Keratinocyte (primary cell): ENCODE measurements at regions not wholly inside any gene's neighbourhood (a gene's known extent, or its start where the extent isn't known, plus 50 kb on each side); places are given as distances from the start of the nearest gene placed in this dataset.

Source experiments
- DNase-seq: peaks from one replicate; pipeline ENCODE4 v3.0.0-alpha.2; 2011; ENCODE audit warnings: low read depth, missing footprints, low spot score
- FAIRE-seq: peaks from 2 replicates; lab custom pipeline; 2011; peaks lifted over from hg19 to GRCh38; lab: Jason Lieb, UNC
- H2AFZ ChIP-seq: 2 replicates; pipeline ENCODE4 v1.6.0; 2012; ENCODE audit warnings: low read length, control low read depth, inconsistent platforms; ENCODE audit not compliant: control insufficient read depth
- H3K27ac ChIP-seq: 2 replicates; pipeline ENCODE4 v1.5.1; 2011; ENCODE audit warnings: low read length; ENCODE audit not compliant: control insufficient read depth, insufficient read depth
- H3K27me3 ChIP-seq: 3 replicates; pipeline ENCODE4 v1.6.0; 2011; ENCODE audit warnings: low read length; ENCODE audit not compliant: control insufficient read depth, insufficient read depth; ENCODE audit errors: extremely low read depth
- H3K36me3 ChIP-seq, 2 experiments: 2 replicates in 1 of 2; 3 replicates in 1 of 2; pipeline ENCODE4 v1.5.1; 2011; ENCODE audit warnings: low read length in 2 of 2, mild to moderate bottlenecking in 1 of 2; ENCODE audit not compliant: control insufficient read depth in 2 of 2, insufficient read depth in 2 of 2; ENCODE audit errors: extremely low read depth in 1 of 2
- H3K4me1 ChIP-seq: 3 replicates; pipeline ENCODE4 v1.5.1; 2011; ENCODE audit warnings: low read length; ENCODE audit not compliant: control insufficient read depth, insufficient read depth; ENCODE audit errors: extremely low read depth
- H3K4me2 ChIP-seq: 3 replicates; pipeline ENCODE4 v1.6.0; 2011; ENCODE audit warnings: low read depth, low read length; ENCODE audit not compliant: control insufficient read depth, insufficient read depth; ENCODE audit errors: extremely low read depth
- H3K4me3 ChIP-seq, 3 experiments: fragments of 200-600 bp in 1 of 3; sonication (generic) in 1 of 3; 2 replicates in 2 of 3; 3 replicates in 1 of 3; pipeline ENCODE4 v1.5.1; 2011 to 2016; ENCODE audit warnings: low read length in 3 of 3, mild to moderate bottlenecking in 3 of 3, control low read depth in 2 of 3, inconsistent platforms in 1 of 3, low read depth in 1 of 3, mixed read lengths in 1 of 3, mixed run types in 1 of 3, moderate library complexity in 1 of 3; ENCODE audit not compliant: control insufficient read depth in 2 of 3, insufficient read depth in 2 of 3; ENCODE audit errors: extremely low read depth in 1 of 3
- H3K79me2 ChIP-seq: 2 replicates; pipeline ENCODE4 v1.6.0; 2012; ENCODE audit warnings: low read length; ENCODE audit not compliant: control insufficient read depth, insufficient read depth
- H3K9ac ChIP-seq: 3 replicates; pipeline ENCODE4 v1.6.0; 2011; ENCODE audit warnings: low read length; ENCODE audit not compliant: control insufficient read depth, insufficient read depth; ENCODE audit errors: extremely low read depth
- H3K9me1 ChIP-seq: 3 replicates; pipeline ENCODE4 v1.6.0; 2011; ENCODE audit warnings: low read length; ENCODE audit not compliant: control insufficient read depth, insufficient read depth; ENCODE audit errors: extremely low read depth
- H3K9me3 ChIP-seq: 2 replicates; pipeline ENCODE4 v1.5.1; 2012; ENCODE audit warnings: low read depth, low read length; ENCODE audit not compliant: control insufficient read depth
- H4K20me1 ChIP-seq: 3 replicates; pipeline ENCODE4 v1.6.0; 2011; ENCODE audit warnings: low read length; ENCODE audit not compliant: control insufficient read depth, insufficient read depth; ENCODE audit errors: extremely low read depth
- EZH2 ChIP-seq: IDR thresholded peaks from one replicate; pipeline ENCODE4 v1.6.1; 2012; ENCODE audit warnings: inconsistent platforms, mild to moderate bottlenecking, low read length, moderate library complexity
- dilution Hi-C: fragments of 300-500 bp; cut with MboI; formaldehyde crosslinking; loops from one replicate; pipeline ENCODE4 v1.7.0; 2020; ENCODE audit warnings: low sequenced_read_pairs; ENCODE audit not compliant: extremely low pct_ligation_motif_present
- TF ChIP-seq, protein P1 (sequence below), 3 experiments: IDR thresholded peaks in 1 of 3; conservative IDR thresholded peaks in 1 of 3; optimal IDR thresholded peaks in 1 of 3; 2 replicates in 2 of 3; 3 replicates in 1 of 3; pipeline versions ENCODE3 to v1.5.1; 2011; ENCODE audit warnings: low read length in 3 of 3, mild to moderate bottlenecking in 3 of 3, moderate library complexity in 2 of 3, control low read depth in 1 of 3, inconsistent platforms in 1 of 3; ENCODE audit not compliant: insufficient read depth in 2 of 3; ENCODE audit errors: extremely low read depth in 1 of 3

DNA sequence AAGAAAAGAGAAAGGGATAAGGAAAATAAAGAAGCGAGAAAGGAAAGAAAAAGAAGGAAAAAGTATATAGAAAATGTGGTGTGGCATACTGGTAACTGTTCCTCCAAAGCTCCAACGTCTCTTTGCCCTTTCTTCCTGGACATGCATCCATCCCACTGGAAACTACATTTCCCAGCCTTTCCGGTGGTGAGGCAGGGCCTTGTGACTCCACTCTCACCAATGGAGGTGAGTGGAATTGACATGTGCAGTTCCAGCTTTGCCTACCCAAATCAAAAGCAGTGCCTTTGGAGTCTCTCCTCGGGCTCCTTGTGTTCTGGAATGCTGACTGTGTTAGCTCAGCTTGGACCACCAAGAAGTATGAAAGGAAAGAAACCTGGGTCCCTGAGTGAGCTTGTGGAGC is 161.2 kb downstream of the KCNA5 start:
- dilution Hi-C loops, result no loop called here
- Histone ChIP-seq H3K4me3 (no peak overlapping the region), H3K9ac (no peak overlapping the region), H3K27ac (no peak overlapping the region), H3K9me1 (no peaks in the 10 kb centered on the region), H3K27me3 (peaks cover 1% of the 10 kb centered on the region), H2AFZ (no peak overlapping the region), H4K20me1 (no peaks in the 10 kb centered on the region), H3K4me1 (no peaks in the 10 kb centered on the region), H3K9me3 (no peaks in the 10 kb centered on the region), H3K36me3 (no peaks in the 10 kb centered on the region), H3K4me2 (no peak overlapping the region), H3K79me2 (no peaks in the 10 kb centered on the region)
- TF ChIP-seq EZH2, result no peak
- TF ChIP-seq, protein P1, sequence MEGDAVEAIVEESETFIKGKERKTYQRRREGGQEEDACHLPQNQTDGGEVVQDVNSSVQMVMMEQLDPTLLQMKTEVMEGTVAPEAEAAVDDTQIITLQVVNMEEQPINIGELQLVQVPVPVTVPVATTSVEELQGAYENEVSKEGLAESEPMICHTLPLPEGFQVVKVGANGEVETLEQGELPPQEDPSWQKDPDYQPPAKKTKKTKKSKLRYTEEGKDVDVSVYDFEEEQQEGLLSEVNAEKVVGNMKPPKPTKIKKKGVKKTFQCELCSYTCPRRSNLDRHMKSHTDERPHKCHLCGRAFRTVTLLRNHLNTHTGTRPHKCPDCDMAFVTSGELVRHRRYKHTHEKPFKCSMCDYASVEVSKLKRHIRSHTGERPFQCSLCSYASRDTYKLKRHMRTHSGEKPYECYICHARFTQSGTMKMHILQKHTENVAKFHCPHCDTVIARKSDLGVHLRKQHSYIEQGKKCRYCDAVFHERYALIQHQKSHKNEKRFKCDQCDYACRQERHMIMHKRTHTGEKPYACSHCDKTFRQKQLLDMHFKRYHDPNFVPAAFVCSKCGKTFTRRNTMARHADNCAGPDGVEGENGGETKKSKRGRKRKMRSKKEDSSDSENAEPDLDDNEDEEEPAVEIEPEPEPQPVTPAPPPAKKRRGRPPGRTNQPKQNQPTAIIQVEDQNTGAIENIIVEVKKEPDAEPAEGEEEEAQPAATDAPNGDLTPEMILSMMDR (optimal IDR thresholded peaks at IDR 0.05 in 1 of 3, IDR thresholded peaks at IDR 0.05 in 1 of 3, conservative IDR thresholded peaks at IDR 0.05 in 1 of 3; ENCODE audit: extremely low read depth in 1 of 3, insufficient read depth in 2 of 3, low read length in 3 of 3), result no peak
- no peak for DNase-seq
- FAIRE-seq, result no peak

DNA sequence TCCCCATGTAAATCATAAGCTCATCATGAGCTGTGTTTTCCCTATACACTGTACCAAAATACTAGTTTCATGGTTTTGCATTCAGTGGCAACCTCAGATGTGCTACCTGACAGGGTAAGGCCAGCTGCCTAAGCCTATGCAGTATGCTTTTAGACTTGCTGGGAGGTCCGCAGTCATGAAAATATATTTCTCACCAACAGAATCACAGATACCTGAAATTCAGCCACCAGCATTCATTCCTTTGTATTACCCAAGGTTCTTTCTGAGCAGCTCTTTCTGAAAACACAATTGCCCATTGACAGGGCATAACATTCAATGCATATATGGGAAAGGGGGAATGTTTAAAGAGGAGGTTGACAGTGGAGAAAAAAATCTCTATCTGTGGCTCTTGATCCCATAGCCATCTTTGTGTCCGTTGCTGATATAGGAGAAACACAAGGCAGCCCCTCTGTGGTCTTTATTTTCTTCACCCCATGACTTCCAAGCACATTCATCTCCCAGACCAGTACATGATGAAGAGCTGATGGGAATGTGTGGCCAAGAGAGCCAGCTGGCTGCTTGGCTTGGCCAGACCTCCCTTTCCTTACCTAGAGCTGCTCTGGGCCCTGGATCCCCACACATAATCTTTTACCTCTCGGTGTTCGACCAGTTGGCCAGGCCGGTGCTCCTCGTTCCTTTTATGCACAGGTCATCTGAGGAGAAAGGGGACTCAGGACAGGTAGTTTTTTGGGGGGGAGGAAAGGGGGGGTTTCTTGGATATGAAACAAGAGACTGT is 162.9 kb downstream of the KCNA5 start:
- TF ChIP-seq, protein P1 (optimal IDR thresholded peaks at IDR 0.05 in 1 of 3, IDR thresholded peaks at IDR 0.05 in 1 of 3, conservative IDR thresholded peaks at IDR 0.05 in 1 of 3; ENCODE audit: extremely low read depth in 1 of 3, insufficient read depth in 2 of 3, low read length in 3 of 3), result no peak
- no peak for TF ChIP-seq EZH2
- Histone ChIP-seq H3K4me3 (no peak overlapping the region), H3K9ac (no peak overlapping the region), H2AFZ (no peak overlapping the region), H3K27me3 (peaks cover 9% of the 10 kb centered on the region), H3K4me2 (no peak overlapping the region), H3K9me1 (no peaks in the 10 kb centered on the region), H3K36me3 (no peaks in the 10 kb centered on the region), H3K9me3 (no peaks in the 10 kb centered on the region), H4K20me1 (no peaks in the 10 kb centered on the region), H3K27ac (no peak overlapping the region), H3K79me2 (no peaks in the 10 kb centered on the region), H3K4me1 (no peaks in the 10 kb centered on the region)
- dilution Hi-C loops, result no loop called here
- FAIRE-seq (no peak), DNase-seq (no peak)
